ENCODE measurements at regions not wholly inside any gene's neighbourhood (a gene's known extent, or its start where the extent isn't known, plus 50 kb on each side); places are given as distances from the start of the nearest gene placed in this dataset.
A peak's percentile ranks its signal among the peaks of the same experiment; 100 is the strongest.
"Not testable (repeated sequence)": the region's sequence is repeated elsewhere in the genome, so short reads cannot be mapped to it uniquely, and the experiment has no call there.

DNA sequence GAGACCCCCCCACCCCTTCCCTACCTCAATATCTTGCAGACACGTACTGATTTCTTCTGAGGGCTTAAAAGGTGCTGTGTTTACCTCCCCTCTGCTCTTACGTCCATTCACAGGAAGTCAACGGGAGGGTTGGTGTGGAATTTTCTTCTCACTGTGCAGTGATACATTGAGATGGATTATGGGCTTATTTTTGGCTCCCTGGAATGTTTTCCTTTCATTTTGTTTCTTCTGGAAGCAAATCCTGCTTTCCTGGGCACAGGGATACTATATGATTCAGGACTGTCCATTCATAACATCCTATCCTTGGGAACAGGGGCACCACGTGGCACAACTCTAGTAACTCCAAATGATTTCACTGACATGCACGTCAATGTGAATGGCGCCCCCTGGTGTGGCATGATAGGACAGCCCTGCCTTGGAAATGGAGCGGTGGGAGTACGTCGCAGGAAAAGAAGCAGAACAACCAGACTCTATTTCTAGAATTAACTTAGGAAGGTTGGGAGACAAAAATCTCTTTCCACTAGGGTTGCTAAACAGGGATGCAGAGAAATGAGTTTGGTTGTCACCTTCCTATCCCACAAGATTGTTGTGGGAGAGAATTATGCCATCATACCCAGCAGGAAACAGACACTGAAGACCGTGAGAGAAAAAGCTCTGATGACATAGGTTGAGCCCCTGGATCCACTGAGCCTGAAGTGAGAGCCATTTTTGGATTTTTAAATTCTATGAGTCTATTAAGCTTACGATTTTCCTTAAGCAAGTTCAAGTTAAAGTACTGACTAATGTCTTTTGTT is 146.5 kb upstream of the RAG2 start:
- DNase-seq (ENCODE audit: low read depth, low spot score), result peak; percentile 31

DNA sequence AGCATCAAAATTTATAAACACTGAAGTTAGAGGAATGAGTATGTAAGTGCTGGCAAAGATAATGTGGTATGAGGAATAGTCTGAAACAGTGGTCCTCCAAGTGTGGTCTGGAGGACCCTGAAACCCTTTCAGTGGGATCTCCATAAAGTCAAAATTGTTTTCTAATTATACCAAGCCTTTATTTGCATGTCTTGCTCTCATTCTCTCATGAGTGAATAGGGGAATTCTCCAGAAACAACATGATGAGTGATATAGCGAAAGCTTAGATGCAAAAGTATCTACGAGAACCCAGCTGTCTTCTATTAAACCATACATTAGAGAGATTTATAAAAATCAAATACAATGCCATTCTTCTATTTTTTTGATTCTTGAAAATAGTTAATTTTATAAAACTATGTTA is 145.0 kb upstream of the RAG2 start:
- no peak for DNase-seq (ENCODE audit: low read depth, low spot score)

DNA sequence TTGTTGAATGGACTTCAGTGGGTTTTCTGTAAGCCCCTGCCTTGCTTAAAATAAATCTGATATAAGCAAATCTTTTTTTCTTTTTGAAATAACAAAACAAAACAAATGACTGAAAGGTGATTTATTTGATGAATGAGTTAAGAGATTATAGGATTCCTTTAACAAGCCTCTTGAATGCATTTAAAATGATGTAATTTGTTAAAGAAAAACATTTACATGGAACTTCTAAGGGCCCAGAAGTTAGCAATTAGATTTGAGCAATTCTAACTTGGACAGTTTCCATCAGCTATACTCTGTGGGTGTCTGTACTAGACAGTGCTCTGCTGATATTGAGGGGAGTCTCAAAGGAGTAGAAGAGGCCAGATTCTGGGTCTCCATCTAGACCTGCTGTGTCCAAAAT is 143.5 kb upstream of the RAG2 start:
- DNase-seq (ENCODE audit: low read depth, low spot score), result no peak

DNA sequence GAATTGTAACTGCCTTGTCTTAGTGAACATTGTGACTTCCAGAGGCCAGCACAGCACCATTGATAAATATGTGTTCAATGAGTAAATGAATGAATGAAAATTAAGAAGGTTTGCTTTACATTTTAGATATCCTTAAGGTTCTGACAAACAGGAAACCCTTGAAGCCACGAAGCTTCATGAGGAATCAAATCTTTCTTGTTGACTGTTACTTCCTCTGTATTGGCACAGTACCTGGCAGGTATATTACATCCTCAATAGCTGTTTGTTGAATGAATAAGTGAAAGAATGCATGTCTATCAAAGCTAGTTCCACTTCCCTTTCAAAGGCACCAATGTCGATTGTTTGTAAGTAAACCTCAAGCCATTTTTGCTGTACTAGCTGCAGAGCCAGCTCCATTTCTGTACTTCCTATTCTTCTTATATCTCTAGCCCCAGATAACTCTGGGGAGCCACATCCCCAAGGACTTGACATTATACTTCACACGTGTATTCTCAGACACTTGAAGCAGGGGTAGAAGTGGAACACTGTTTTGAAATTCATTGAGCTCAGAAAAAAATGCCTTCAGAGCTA is 140.3 kb upstream of the RAG2 start:
- DNase-seq (ENCODE audit: low read depth, low spot score), result no peak

DNA sequence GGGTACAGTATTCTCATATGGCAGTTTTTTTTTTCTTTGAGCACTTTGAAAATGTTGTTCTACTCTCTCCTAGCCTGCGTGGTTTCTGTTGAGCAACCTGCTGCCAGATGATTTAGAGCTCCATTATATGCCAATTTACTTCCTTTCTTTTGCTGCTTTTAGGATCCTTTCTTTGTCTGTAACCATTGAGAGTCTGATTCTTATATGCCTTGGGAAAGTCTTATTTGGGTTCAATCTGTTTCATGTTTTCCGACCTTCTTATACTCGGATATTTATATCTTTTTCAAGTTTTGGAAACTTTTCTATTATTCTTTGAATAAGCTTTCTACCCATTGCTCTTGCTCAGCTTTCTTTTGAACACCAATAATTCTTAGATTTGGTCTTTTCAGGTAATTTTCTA is 138.1 kb upstream of the RAG2 start:
- DNase-seq (ENCODE audit: low read depth, low spot score), result no peak

DNA sequence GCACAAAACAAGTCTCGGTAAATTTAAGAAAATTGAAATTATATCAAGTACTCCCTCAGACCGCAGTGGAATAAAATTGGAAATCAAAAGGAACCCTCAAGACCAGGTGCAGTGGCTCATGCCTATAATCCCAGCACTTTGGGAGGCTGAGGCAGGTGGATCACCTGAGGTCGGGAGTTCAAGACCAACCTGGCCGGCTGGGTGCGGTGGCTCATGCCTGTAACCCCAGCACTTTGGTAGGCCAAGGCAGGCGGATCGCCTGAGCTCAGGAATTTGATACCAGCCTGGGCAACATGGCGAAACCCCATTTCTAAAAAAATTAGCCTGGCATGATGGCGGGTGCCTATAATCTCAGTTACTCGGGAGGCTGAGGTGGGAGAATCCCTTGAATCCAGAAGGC is 135.7 kb upstream of the RAG2 start:
- DNase-seq (ENCODE audit: low read depth, low spot score), result not testable (repeated sequence)

DNA sequence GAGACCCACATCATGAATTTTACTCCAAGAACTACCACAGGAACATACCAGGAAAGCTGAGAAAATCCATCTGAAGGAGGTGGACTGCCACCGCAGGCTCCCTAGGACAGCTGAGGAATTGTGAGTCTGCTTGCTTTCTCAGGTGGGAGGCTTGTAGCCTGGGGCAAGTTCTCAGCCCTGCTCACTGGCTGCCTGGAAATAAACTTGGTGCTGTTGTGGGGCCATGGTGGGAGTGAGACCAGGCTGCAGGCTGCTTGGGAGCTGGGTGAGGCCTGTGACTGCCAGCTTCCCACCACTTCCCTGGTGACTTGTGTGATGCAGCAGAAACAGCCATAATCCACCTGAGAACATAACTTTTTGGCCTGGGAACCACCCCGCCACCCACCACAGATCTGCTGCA is 132.7 kb upstream of the RAG2 start:
- DNase-seq (ENCODE audit: low read depth, low spot score), result no peak

DNA sequence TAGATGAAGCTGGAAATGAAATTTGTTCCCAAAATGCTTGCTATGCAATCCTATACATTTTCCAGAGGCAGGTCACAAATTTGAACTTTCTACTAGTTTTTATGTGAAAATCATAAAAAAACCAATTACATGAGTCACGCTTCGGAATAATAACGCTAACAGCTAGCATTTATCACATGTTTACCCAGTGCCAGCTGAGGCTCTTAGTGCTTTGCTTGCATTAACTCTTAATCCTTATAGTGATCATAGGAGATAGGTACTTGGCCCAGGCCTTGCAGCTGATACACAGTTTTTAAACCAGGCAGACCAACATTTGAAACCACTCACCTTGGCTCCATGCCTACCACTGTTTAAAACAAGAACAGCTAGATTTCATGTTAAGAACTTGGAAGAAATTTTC is 131.8 kb upstream of the RAG2 start:
- no peak for DNase-seq (ENCODE audit: low read depth, low spot score)

DNA sequence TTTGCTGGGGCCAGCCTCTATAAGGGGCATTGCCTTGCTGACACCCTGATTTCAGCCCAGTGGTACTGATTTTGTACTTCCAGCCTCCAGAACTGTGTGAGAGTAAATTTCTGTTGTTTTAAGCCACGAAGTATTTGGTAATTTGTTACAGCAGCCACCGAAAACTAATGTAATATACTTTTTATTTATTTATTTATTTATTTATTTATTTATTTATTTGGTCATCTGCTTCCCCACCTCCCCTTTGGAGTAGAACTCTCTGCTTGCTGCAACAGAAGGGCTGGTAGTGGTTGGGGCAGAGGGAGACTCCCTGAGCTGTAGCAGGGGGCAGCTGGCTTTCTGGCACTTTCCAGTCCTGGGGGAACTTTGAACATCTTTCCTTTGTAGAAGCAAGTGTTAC is 128.4 kb upstream of the RAG2 start:
- no peak for DNase-seq (ENCODE audit: low read depth, low spot score)

DNA sequence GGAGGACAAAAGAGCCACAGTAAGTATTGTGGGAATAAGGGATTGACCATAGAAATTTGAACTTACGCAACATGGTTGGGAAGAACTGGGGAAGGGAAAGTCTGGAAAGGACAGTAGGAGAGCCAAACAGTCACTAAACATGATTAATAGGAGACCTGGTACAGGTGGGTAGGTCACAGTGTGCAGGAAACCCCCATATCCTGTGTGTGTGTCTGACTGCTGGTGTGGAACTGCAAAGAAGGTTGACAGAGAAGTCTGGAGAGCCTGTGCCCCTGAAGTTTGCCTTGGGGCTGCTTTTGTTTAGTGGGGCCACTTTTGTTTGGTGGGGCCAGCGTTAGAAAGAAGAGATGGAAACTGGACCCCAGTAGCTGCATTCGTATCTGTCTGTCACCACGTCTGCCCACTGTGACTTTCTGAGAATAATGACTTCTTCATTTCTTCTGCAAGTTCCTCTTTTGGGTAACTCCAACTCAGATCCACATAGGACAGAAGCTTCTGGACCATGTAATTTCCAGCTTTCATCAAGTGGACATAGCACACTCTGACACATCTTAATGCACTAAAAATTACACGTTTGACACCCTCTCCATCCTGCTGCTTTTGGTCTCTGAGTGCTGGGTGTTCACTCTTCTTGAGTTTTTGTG is 126.8 kb upstream of the RAG2 start:
- no peak for DNase-seq (ENCODE audit: low read depth, low spot score)

DNA sequence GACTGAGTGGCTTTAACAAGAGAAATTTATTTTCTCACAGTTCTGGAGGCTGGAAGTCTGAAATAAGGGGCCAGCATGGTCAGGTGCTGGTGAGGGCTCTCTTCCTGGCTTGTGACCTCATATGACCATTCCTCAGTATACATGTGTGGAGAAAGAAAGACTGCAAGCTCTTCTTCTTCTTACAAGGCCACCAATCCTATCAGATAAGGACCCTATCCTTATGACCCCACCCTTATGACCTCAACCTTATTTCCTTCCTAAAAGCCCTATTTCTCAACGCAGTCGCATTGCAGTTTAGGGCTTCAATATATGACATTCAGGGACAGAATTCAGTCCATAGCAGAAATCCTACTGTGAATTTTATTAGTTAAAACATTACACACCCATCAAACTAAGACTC is 124.4 kb upstream of the RAG2 start:
- no peak for DNase-seq (ENCODE audit: low read depth, low spot score)

DNA sequence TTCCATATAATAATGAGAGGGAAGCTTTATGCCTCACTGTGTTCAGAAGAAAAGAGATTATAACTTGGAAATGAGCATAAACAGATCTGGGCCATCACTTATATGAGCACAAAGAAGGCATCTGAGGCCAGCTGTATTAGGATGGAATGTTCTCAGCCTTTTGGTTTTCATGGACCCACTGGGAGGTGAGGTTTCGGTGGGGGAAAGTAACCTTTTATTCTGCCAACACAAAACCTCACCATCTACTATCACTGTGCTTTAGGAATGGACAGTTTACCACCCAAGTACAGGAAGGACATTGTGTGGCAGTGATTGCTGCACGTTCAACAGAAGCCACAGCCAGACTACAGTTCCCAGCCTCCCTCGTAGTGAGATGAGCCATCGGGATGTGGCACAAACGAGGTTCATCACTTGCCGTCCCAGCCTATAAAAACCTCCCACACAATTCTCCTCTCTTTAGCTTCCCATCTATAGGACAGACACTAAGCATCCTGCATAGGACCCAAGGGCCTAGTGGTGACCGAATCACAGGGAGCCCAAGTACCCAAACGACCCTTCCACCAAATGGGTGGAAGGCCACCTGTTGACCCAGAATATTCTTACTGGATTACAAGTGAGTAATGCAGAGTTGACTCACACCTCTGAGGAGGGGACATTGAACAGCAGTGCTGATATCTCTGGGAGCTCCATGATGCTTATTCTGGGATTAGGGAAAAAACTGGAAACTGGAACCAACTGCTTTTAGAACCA is 121.5 kb upstream of the RAG2 start:
- DNase-seq (ENCODE audit: low read depth, low spot score), result no peak

DNA sequence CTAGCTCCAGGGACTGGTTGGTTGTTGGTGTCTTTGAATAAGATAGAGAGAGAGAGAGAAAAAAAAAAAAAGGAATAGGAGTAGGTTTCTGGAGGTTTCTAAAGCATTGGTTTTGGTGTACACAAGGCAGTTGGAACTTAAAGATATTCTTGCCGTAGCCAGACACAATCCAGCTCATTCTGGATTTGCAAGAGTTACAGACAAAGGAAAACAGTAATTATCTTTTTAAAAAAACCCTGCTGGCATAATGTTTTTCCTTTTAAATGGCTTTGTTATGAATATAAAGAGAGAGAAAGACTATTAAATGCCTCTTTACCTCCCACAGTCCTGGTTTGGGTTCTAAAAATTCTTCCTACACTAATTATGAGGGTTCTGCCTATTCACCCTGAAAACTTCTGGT is 120.4 kb upstream of the RAG2 start:
- DNase-seq (ENCODE audit: low read depth, low spot score), result no peak

DNA sequence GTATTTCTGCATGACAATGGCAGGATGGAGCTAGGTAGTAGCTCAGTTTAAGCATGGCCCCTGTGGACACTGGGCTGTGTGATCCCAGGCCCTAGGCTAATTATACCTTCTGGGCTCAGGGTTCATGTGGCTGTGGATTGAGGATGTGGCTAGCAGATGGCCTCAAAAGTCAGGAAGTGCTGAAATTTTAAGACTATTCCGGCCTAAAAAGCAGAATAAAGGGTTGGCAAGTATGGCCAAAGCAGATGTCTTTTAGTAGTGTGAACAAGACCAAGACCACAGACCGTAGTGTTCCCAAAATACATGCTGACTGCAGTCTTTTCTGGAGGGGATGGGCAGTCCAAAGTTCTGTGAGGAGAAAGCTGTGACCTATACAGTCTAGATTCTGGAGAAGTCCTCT is 115.7 kb upstream of the RAG2 start:
- DNase-seq (ENCODE audit: low read depth, low spot score), result no peak

DNA sequence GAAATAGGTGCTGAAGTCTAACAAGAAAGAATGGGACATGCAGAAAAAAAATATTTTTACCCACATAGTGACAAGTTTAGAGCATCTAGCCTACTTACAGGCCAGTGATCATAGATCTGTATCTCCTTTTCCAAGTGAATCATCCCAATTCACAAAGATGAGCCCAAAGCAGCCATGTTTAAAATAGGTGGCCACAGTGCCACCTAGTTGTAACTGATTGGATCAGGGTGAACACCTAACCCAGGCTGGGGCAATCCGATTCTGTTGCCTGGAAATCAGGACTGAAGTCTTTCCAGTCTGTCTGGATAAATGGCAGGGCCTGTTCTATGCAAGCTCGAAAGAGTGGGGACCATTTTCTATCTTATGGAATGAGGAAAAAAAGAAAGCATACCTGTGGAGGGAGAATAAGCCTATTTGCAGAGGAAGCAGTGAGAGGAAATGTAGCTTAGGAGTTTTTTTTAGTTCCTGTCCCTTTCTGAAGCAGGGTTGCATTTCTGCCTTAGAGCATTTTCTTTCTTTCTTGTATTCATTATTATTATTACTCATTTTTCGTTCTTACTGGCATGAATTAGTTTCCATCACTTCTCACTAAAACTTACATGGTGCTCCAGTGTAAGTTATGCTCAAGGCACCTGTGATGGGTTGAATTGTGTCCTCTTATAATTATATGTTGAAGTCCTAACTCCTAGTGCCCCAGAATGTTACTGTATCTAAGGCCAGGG is 113.2 kb upstream of the RAG2 start:
- no peak for DNase-seq (ENCODE audit: low read depth, low spot score)

Measured in smooth muscle cell of the brain vasculature (primary cell).